H9 (cell line): ENCODE measurements at regions not wholly inside any gene's neighbourhood (a gene's known extent, or its start where the extent isn't known, plus 50 kb on each side); places are given as distances from the start of the nearest gene placed in this dataset.

Source experiments
- DNase-seq: peaks from one replicate; pipeline ENCODE4 v3.0.0-alpha.2; 2017
- H2AFZ ChIP-seq: one replicate; pipeline ENCODE4 v1.6.1; 2013; ENCODE audit warnings: mild to moderate bottlenecking, low read length, control low read depth, moderate library complexity
- H2AK5ac ChIP-seq: 2 replicates; pipeline ENCODE4 v1.6.1; 2013; ENCODE audit warnings: low read length, control low read depth, mixed read lengths; ENCODE audit not compliant: insufficient read length
- H2BK120ac ChIP-seq: one replicate; pipeline ENCODE4 v1.6.1; 2013; ENCODE audit warnings: low read depth, mild to moderate bottlenecking, low read length, control low read depth, inconsistent platforms; ENCODE audit not compliant: poor library complexity, severe bottlenecking
- H2BK12ac ChIP-seq: 2 replicates; pipeline ENCODE4 v1.6.1; 2013; ENCODE audit warnings: low read length, control low read depth, mixed read lengths, low read depth; ENCODE audit not compliant: insufficient read length
- H2BK15ac ChIP-seq: 2 replicates; pipeline ENCODE4 v1.6.1; 2013; ENCODE audit warnings: low read depth, low read length, control low read depth
- H2BK20ac ChIP-seq: one replicate; pipeline ENCODE4 v1.6.1; 2013; ENCODE audit warnings: low read depth, mild to moderate bottlenecking, low read length, control low read depth, inconsistent platforms; ENCODE audit not compliant: poor library complexity, severe bottlenecking
- H2BK5ac ChIP-seq: 2 replicates; pipeline ENCODE4 v1.6.1; 2013; ENCODE audit warnings: low read length, control low read depth, mixed read lengths; ENCODE audit not compliant: insufficient read length
- H3K14ac ChIP-seq: 2 replicates; pipeline ENCODE4 v1.6.1; 2013; ENCODE audit warnings: low read length, control low read depth; ENCODE audit not compliant: insufficient read depth
- H3K18ac ChIP-seq: 2 replicates; pipeline ENCODE4 v1.6.1; 2013; ENCODE audit warnings: low read depth, mild to moderate bottlenecking, mixed read lengths, low read length, control low read depth; ENCODE audit not compliant: insufficient read length
- H3K23ac ChIP-seq: 2 replicates; pipeline ENCODE4 v1.6.1; 2013; ENCODE audit warnings: low read length, control low read depth, mixed read lengths, low read depth; ENCODE audit not compliant: insufficient read length
- H3K23me2 ChIP-seq: 2 replicates; pipeline ENCODE4 v1.6.1; 2013; ENCODE audit warnings: low read depth, mild to moderate bottlenecking, mixed read lengths, low read length, control low read depth; ENCODE audit not compliant: insufficient read length, poor library complexity, severe bottlenecking
- H3K27ac ChIP-seq: 2 replicates; pipeline ENCODE4 v1.5.1; 2013; ENCODE audit warnings: low read length, control low read depth, mixed read lengths, low read depth; ENCODE audit not compliant: insufficient read length
- H3K27me3 ChIP-seq: 2 replicates; pipeline ENCODE4 v1.6.1; 2013; ENCODE audit warnings: low read length, control low read depth, inconsistent platforms; ENCODE audit not compliant: insufficient read depth
- H3K4ac ChIP-seq: 2 replicates; pipeline ENCODE4 v1.6.1; 2013; ENCODE audit warnings: low read depth, mild to moderate bottlenecking, control low read depth, inconsistent platforms, low read length, moderate library complexity
- H3K4me1 ChIP-seq: 2 replicates; pipeline ENCODE4 v1.6.1; 2013; ENCODE audit warnings: low read length, control low read depth, inconsistent platforms; ENCODE audit not compliant: insufficient read depth
- H3K4me2 ChIP-seq: 2 replicates; pipeline ENCODE4 v1.6.1; 2013; ENCODE audit warnings: low read length, control low read depth, mixed read lengths; ENCODE audit not compliant: insufficient read length, insufficient read depth
- H3K56ac ChIP-seq: 2 replicates; pipeline ENCODE4 v1.6.1; 2013; ENCODE audit warnings: low read depth, mild to moderate bottlenecking, mixed read lengths, low read length, control low read depth; ENCODE audit not compliant: insufficient read length
- H3K79me1 ChIP-seq: 2 replicates; pipeline ENCODE4 v1.6.1; 2013; ENCODE audit warnings: low read depth, mild to moderate bottlenecking, moderate library complexity, low read length, control low read depth, inconsistent platforms; ENCODE audit not compliant: insufficient read depth, poor library complexity, severe bottlenecking
- H3K79me2 ChIP-seq: 2 replicates; pipeline ENCODE4 v1.6.1; 2013; ENCODE audit warnings: low read length, control low read depth, inconsistent platforms; ENCODE audit not compliant: insufficient read depth
- H3K9ac ChIP-seq: 2 replicates; pipeline ENCODE4 v1.6.1; 2013; ENCODE audit warnings: low read length, control low read depth, mixed read lengths; ENCODE audit not compliant: insufficient read length; ENCODE audit errors: extremely low read depth
- H3K9me3 ChIP-seq: one replicate; pipeline ENCODE4 v1.6.1; 2013; ENCODE audit warnings: low read depth, low read length, inconsistent platforms; ENCODE audit not compliant: control insufficient read depth
- H3T11ph ChIP-seq: one replicate; pipeline ENCODE4 v1.6.1; 2013; ENCODE audit warnings: mild to moderate bottlenecking, low read length, control low read depth, inconsistent platforms
- H4K20me1 ChIP-seq: one replicate; pipeline ENCODE4 v1.6.1; 2013; ENCODE audit not compliant: control insufficient read depth, insufficient read length, insufficient read depth
- H4K5ac ChIP-seq: 2 replicates; pipeline ENCODE4 v1.6.1; 2013; ENCODE audit warnings: low read depth, mild to moderate bottlenecking, mixed read lengths, low read length, control low read depth; ENCODE audit not compliant: insufficient read length
- H4K8ac ChIP-seq: replicated peaks from 2 replicates; pipeline ENCODE4 v1.6.1; 2013; ENCODE audit warnings: low read length, control low read depth, mixed read lengths, low read depth; ENCODE audit not compliant: insufficient read length
- H4K91ac ChIP-seq: 2 replicates; pipeline ENCODE4 v1.6.1; 2013; ENCODE audit warnings: low read depth, mild to moderate bottlenecking, moderate library complexity, mixed read lengths, low read length, control low read depth; ENCODE audit not compliant: insufficient read length
- H3K27ac Mint-ChIP-seq, 3 experiments: 2 replicates in 2 of 3; 3 replicates in 1 of 3; pipeline ENCODE4 v1.8.0; 2020 to 2021; ENCODE audit warnings: mixed read lengths in 3 of 3, mild to moderate bottlenecking in 1 of 3, moderate library complexity in 1 of 3
- H3K27me3 Mint-ChIP-seq: 2 replicates; pipeline ENCODE4 v1.8.0; 2021; ENCODE audit warnings: low read depth, mild to moderate bottlenecking, moderate library complexity, mixed read lengths
- H3K36me3 Mint-ChIP-seq, 3 experiments: 2 replicates in 2 of 3; 3 replicates in 1 of 3; pipeline ENCODE4 v1.8.0; 2020 to 2021; ENCODE audit warnings: low read depth in 3 of 3, mixed read lengths in 3 of 3; ENCODE audit not compliant: insufficient read depth in 1 of 3
- H3K4me1 Mint-ChIP-seq, 2 experiments: 2 replicates each; pipeline ENCODE4 v1.8.0; 2020; ENCODE audit warnings: mixed read lengths in 2 of 2
- H3K4me3 Mint-ChIP-seq, 2 experiments: 2 replicates in 1 of 2; 3 replicates in 1 of 2; pipeline ENCODE4 v1.8.0; 2020 to 2021; ENCODE audit warnings: mild to moderate bottlenecking in 2 of 2, mixed read lengths in 2 of 2, moderate library complexity in 1 of 2
- H3K9me3 Mint-ChIP-seq, 2 experiments: 2 replicates in 1 of 2; 3 replicates in 1 of 2; pipeline ENCODE4 v1.8.0; 2020; ENCODE audit warnings: mild to moderate bottlenecking in 2 of 2, mixed read lengths in 2 of 2, moderate library complexity in 1 of 2
- CTCF ChIP-seq: fragments of 200-600 bp; sonication (generic); conservative IDR thresholded peaks from 3 replicates; pipeline ENCODE4 v1.8.0; 2021; ENCODE audit warnings: antibody characterized with exemption, mild to moderate bottlenecking
- WGBS: extraction: QIAGEN DNeasy Blood & Tissue Kit; methylation state at CpG from one replicate; pipeline ENCODE4 v1.1.7; 2013; ENCODE audit warnings: missing lambda C conversion rate, low lambda C conversion rate, mixed read lengths; ENCODE audit not compliant: insufficient read length; ENCODE audit errors: extremely low coverage; 5-methylcytosine and 5-hydroxymethylcytosine counted together

- no peaks in the 10 kb centered on the region for H4K20me1 ChIP-seq
- WGBS = no CpG with 5 or more reads among the region's 4 CpGs
- H3K36me3 Mint-ChIP-seq = no peaks in the 10 kb centered on the region
- H2AK5ac ChIP-seq = no peak overlapping the region
- no peak overlapping the region for H3K4me2 ChIP-seq
- no peak overlapping the region for H3K4ac ChIP-seq
- no peak overlapping the region for H3K56ac ChIP-seq
- H3K27ac ChIP-seq = no peak overlapping the region
- H3K23ac ChIP-seq = no peak overlapping the region
- H3K4me3 Mint-ChIP-seq = no peak overlapping the region
- H3K9me3 Mint-ChIP-seq = no peaks in the 10 kb centered on the region
- H2BK5ac ChIP-seq = no peak overlapping the region
- H2BK12ac ChIP-seq = no peak overlapping the region
- H3K27me3 Mint-ChIP-seq = no peaks in the 10 kb centered on the region
- H3K79me1 ChIP-seq = no peaks in the 10 kb centered on the region
- H3K4me1 ChIP-seq = no peaks in the 10 kb centered on the region
- no peak for DNase-seq
- H4K8ac ChIP-seq = no peak overlapping the region
- H2AFZ ChIP-seq = no peak overlapping the region
- no peak overlapping the region for H4K5ac ChIP-seq
- H2BK20ac ChIP-seq = no peak overlapping the region
- H3K9ac ChIP-seq = no peak overlapping the region
- no peak overlapping the region for H3K18ac ChIP-seq
- no peak overlapping the region for H3K27ac Mint-ChIP-seq
- H3K27me3 ChIP-seq = no peaks in the 10 kb centered on the region
- no peaks in the 10 kb centered on the region for H3K79me2 ChIP-seq
- no peak overlapping the region for H2BK120ac ChIP-seq
- no peak overlapping the region for H3K14ac ChIP-seq
- no peak overlapping the region for H2BK15ac ChIP-seq
- H3T11ph ChIP-seq = no peak overlapping the region
- H3K9me3 ChIP-seq = no peaks in the 10 kb centered on the region
- no peaks in the 10 kb centered on the region for H3K23me2 ChIP-seq
- H3K4me1 Mint-ChIP-seq = peaks cover 3% of the 10 kb centered on the region in 2 experiments; a peak in 3 of 4 replicates
- no peak overlapping the region for H4K91ac ChIP-seq
- no peak for TF ChIP-seq CTCF
Measured at GRCh38 chr10:78505657-78506056, 472.0 kb downstream of the RPS24 start.
